Liver (tissue), 7 donors: ENCODE measurements at regions not wholly inside any gene's neighbourhood (a gene's known extent, or its start where the extent isn't known, plus 50 kb on each side); places are given as distances from the start of the nearest gene placed in this dataset.

Experiments
- DNase-seq: peaks from one replicate; pipeline ENCODE4 v3.0.0-alpha.2; 2017; ENCODE audit warnings: low spot score
- H3K27ac ChIP-seq, 2 donors: one replicate each; pipeline ENCODE4 v1.7.0; 2013; ENCODE audit warnings: inconsistent platforms in 2 of 2, low read length in 2 of 2, control low read depth in 1 of 2, low read depth in 1 of 2, mild to moderate bottlenecking in 1 of 2
- H3K27me3 ChIP-seq, 4 donors: one replicate each; pipeline versions ENCODE4 v1.6.1 to v1.7.0; 2013; ENCODE audit warnings: low read length in 3 of 4, inconsistent platforms in 1 of 4, mild to moderate bottlenecking in 1 of 4, moderate library complexity in 1 of 4; ENCODE audit not compliant: control insufficient read depth in 4 of 4, insufficient read depth in 4 of 4
- H3K36me3 ChIP-seq, 4 donors: one replicate each; pipeline versions ENCODE4 v1.6.1 to v1.7.0; 2013; ENCODE audit warnings: low read length in 3 of 4, mild to moderate bottlenecking in 3 of 4, low read depth in 1 of 4, moderate library complexity in 1 of 4; ENCODE audit not compliant: control insufficient read depth in 4 of 4, insufficient read depth in 3 of 4
- H3K4me1 ChIP-seq, 4 donors: one replicate each; pipeline versions ENCODE4 v1.6.1 to v1.7.0; 2013; ENCODE audit warnings: low read length in 3 of 4, mild to moderate bottlenecking in 3 of 4, moderate library complexity in 1 of 4; ENCODE audit not compliant: control insufficient read depth in 4 of 4, insufficient read depth in 4 of 4
- H3K4me3 ChIP-seq, 3 donors: one replicate each; pipeline versions ENCODE4 v1.6.1 to v1.7.0; 2013; ENCODE audit warnings: low read length in 3 of 3, control low read depth in 1 of 3, low read depth in 1 of 3, mild to moderate bottlenecking in 1 of 3
- H3K9ac ChIP-seq, 2 donors: one replicate each; pipeline ENCODE4 v1.7.0; 2013; ENCODE audit warnings: low read length in 2 of 2, mild to moderate bottlenecking in 2 of 2, moderate library complexity in 2 of 2, control low read depth in 1 of 2, low read depth in 1 of 2
- H3K9me3 ChIP-seq, 4 donors: one replicate each; pipeline versions ENCODE4 v1.6.1 to v1.7.0; 2013; ENCODE audit warnings: low read length in 3 of 4; ENCODE audit not compliant: control insufficient read depth in 4 of 4
- EGR1 ChIP-seq, 2 donors: IDR thresholded peaks; 2 replicates each; pipeline ENCODE4 v1.6.1; 2016 to 2018; ENCODE audit warnings: antibody characterized with exemption in 2 of 2, low read depth in 2 of 2
- FOXA1 ChIP-seq: IDR thresholded peaks from 2 replicates; pipeline ENCODE4 v1.6.1; 2016; ENCODE audit warnings: antibody characterized with exemption
- FOXA2 ChIP-seq: IDR thresholded peaks from 2 replicates; pipeline ENCODE4 v1.6.1; 2016; ENCODE audit warnings: antibody characterized with exemption
- GABPA ChIP-seq, 2 donors: IDR thresholded peaks in 1 of 2; conservative IDR thresholded peaks in 1 of 2; 2 replicates each; pipeline ENCODE4 v1.6.1; 2016; ENCODE audit warnings: antibody characterized with exemption in 2 of 2, mild to moderate bottlenecking in 1 of 2, moderate library complexity in 1 of 2
- RAD21 ChIP-seq, 2 donors: IDR thresholded peaks; 2 replicates each; pipeline ENCODE4 v1.6.1; 2016; ENCODE audit warnings: antibody characterized with exemption in 2 of 2, mild to moderate bottlenecking in 2 of 2
- SP1 ChIP-seq: IDR thresholded peaks from 2 replicates; pipeline ENCODE4 v1.6.1; 2018; ENCODE audit warnings: antibody characterized with exemption, mild to moderate bottlenecking
- TAF1 ChIP-seq: conservative IDR thresholded peaks from 2 replicates; pipeline ENCODE4 v1.6.1; 2016; ENCODE audit warnings: antibody characterized with exemption, mild to moderate bottlenecking
- YY1 ChIP-seq: IDR thresholded peaks from 2 replicates; pipeline ENCODE4 v1.6.1; 2016; ENCODE audit warnings: antibody characterized with exemption, mild to moderate bottlenecking
- WGBS: extraction: QIAGEN DNeasy Blood & Tissue Kit; methylation state at CpG from one replicate; pipeline ENCODE4 v1.1.7; 2013; 5-methylcytosine and 5-hydroxymethylcytosine counted together
- TF ChIP-seq, protein P1 (sequence below): IDR thresholded peaks from 2 replicates; pipeline ENCODE4 v1.6.1; 2016; ENCODE audit warnings: antibody characterized with exemption
- TF ChIP-seq, protein P2 (sequence below): IDR thresholded peaks from 2 replicates; pipeline ENCODE4 v1.6.1; 2016; ENCODE audit warnings: antibody characterized with exemption, mild to moderate bottlenecking
- TF ChIP-seq, protein P3 (sequence below): IDR thresholded peaks from 2 replicates; pipeline ENCODE4 v1.6.1; 2016; ENCODE audit warnings: antibody characterized with exemption
- TF ChIP-seq, protein P4 (sequence below): IDR thresholded peaks from 2 replicates; pipeline ENCODE4 v1.6.1; 2016; ENCODE audit warnings: antibody characterized with exemption
- donor health status: healthy.
- donor health status: healthy.
- donor health status: healthy.
- donor health status: healthy.

DNA sequence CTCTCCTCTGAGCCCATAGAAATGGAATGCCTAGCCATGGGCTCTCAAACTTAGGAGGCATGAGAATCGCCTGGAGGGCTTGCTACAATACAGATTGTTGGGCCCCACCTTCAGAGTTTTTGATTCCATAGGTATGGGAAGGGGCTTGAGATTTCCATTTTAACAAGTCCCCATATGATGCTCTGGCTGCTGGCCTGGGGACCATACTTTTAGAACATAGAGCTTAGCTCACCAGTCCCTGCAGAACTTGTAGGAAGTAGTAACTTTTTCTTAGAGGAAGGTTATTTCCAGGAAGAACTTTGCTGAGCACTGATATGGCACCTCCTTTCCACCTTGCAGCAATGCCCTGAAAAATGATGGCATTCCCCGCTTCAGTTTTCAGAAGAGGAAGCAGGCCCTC, 177.0 kb upstream of the ZMIZ1 start:
- Histone ChIP-seq H3K4me1 (peaks cover 0 to 1% (median 0%) of the 10 kb centered on the region in 4 donors), H3K9ac (no peak overlapping the region), H3K27me3 (no peaks in the 10 kb centered on the region), H3K4me3 (no peak overlapping the region), H3K27ac (no peak overlapping the region), H3K9me3 (no peaks in the 10 kb centered on the region), H3K36me3 (no peaks in the 10 kb centered on the region)
- TF ChIP-seq FOXA1 (no peak), EGR1 (IDR thresholded peaks at IDR 0.05; ENCODE audit: low read depth in 2 of 2) (no peak), SP1 (no peak), RAD21 (IDR thresholded peaks at IDR 0.05) (no peak)
- TF ChIP-seq, protein P1, sequence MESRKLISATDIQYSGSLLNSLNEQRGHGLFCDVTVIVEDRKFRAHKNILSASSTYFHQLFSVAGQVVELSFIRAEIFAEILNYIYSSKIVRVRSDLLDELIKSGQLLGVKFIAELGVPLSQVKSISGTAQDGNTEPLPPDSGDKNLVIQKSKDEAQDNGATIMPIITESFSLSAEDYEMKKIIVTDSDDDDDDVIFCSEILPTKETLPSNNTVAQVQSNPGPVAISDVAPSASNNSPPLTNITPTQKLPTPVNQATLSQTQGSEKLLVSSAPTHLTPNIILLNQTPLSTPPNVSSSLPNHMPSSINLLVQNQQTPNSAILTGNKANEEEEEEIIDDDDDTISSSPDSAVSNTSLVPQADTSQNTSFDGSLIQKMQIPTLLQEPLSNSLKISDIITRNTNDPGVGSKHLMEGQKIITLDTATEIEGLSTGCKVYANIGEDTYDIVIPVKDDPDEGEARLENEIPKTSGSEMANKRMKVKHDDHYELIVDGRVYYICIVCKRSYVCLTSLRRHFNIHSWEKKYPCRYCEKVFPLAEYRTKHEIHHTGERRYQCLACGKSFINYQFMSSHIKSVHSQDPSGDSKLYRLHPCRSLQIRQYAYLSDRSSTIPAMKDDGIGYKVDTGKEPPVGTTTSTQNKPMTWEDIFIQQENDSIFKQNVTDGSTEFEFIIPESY = no peak
- TF ChIP-seq, protein P2, sequence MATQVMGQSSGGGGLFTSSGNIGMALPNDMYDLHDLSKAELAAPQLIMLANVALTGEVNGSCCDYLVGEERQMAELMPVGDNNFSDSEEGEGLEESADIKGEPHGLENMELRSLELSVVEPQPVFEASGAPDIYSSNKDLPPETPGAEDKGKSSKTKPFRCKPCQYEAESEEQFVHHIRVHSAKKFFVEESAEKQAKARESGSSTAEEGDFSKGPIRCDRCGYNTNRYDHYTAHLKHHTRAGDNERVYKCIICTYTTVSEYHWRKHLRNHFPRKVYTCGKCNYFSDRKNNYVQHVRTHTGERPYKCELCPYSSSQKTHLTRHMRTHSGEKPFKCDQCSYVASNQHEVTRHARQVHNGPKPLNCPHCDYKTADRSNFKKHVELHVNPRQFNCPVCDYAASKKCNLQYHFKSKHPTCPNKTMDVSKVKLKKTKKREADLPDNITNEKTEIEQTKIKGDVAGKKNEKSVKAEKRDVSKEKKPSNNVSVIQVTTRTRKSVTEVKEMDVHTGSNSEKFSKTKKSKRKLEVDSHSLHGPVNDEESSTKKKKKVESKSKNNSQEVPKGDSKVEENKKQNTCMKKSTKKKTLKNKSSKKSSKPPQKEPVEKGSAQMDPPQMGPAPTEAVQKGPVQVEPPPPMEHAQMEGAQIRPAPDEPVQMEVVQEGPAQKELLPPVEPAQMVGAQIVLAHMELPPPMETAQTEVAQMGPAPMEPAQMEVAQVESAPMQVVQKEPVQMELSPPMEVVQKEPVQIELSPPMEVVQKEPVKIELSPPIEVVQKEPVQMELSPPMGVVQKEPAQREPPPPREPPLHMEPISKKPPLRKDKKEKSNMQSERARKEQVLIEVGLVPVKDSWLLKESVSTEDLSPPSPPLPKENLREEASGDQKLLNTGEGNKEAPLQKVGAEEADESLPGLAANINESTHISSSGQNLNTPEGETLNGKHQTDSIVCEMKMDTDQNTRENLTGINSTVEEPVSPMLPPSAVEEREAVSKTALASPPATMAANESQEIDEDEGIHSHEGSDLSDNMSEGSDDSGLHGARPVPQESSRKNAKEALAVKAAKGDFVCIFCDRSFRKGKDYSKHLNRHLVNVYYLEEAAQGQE = no peak
- 93% methylated on average over 2 of the region's 2 CpGs for WGBS
- DNase-seq = no peak

DNA sequence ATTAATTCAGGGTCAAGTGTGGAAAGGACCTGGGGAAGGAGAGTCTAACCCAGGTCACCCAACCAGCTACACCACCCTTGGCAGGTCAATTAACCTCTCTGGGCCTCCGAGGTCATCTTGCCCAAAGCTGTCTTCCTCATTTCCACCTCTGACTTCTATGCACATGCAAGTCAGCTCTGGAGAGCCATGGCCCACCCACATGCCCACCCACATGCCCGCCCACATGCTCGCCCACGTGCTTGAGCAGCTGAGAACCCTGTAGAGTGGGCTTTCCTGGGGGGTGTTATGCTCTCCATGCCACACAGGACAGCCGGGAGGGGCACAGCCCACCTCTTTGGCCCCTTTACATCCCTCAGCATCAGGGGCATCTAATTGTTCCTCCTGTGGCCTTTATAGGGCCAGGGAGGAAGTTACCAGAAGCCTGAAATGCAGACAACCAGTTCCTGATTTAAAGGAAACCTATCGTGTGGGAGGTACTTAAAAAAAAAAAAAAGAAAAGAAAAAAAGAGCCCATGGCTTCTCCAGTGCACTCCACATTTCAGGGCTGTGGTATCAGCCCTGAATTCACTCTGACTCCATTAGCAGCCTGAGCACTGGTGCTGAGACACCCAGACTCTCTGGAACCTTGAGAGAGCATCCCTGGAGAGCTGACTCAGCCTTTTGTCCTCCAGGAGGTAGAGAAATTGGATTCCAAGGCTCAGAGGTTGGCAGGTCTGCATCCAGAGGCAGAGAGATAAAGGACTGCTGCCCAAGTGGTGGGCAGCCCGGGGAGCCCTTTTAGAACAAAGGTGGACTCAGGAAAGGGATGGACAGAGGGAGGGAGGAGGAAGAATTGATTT, 176.2 kb upstream of the ZMIZ1 start:
- Histone ChIP-seq H3K9ac (no peak overlapping the region), H3K4me3 (no peak overlapping the region), H3K4me1 (peaks cover 0 to 1% (median 0%) of the 10 kb centered on the region in 4 donors), H3K27me3 (no peaks in the 10 kb centered on the region), H3K9me3 (no peaks in the 10 kb centered on the region), H3K36me3 (no peaks in the 10 kb centered on the region), H3K27ac (no peak overlapping the region)
- TF ChIP-seq, protein P2 = no peak
- TF ChIP-seq YY1 = no peak
- no peak for TF ChIP-seq GABPA (IDR thresholded peaks at IDR 0.05 in 1 of 2, conservative IDR thresholded peaks at IDR 0.05 in 1 of 2)
- TF ChIP-seq FOXA1 = no peak
- TF ChIP-seq, protein P3, sequence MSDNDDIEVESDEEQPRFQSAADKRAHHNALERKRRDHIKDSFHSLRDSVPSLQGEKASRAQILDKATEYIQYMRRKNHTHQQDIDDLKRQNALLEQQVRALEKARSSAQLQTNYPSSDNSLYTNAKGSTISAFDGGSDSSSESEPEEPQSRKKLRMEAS = no peak
- no peak for TF ChIP-seq RAD21 (IDR thresholded peaks at IDR 0.05)
- TF ChIP-seq, protein P4, sequence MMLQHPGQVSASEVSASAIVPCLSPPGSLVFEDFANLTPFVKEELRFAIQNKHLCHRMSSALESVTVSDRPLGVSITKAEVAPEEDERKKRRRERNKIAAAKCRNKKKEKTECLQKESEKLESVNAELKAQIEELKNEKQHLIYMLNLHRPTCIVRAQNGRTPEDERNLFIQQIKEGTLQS = no peak
- no peak for TF ChIP-seq TAF1
- no peak for TF ChIP-seq FOXA2
- DNase-seq = peak; percentile 24
- 83% methylated on average over 7 of the region's 7 CpGs for WGBS
